Stomach (tissue), 8 donors: ENCODE measurements at regions not wholly inside any gene's neighbourhood (a gene's known extent, or its start where the extent isn't known, plus 50 kb on each side); places are given as distances from the start of the nearest gene placed in this dataset.

ENCODE experiments used
- DNase-seq, 2 donors: peaks; one replicate each; pipeline versions ENCODE4 v3.0.0 to v3.0.0-alpha.2; 2013 to 2019
- H3K27ac ChIP-seq, 5 donors: fragments of 200-600 bp in 4 of 5; sonication (generic) in 4 of 5; one replicate each; pipeline ENCODE4 v1.5.1; 2013 to 2019; ENCODE audit warnings: mild to moderate bottlenecking in 1 of 5, moderate library complexity in 1 of 5
- H3K27me3 ChIP-seq, 3 donors: fragments of 200-600 bp; sonication (generic); one replicate each; pipeline ENCODE4 v1.5.1; 2017 to 2019; ENCODE audit warnings: mixed run types in 1 of 3
- H3K36me3 ChIP-seq, 4 donors: fragments of 200-600 bp; sonication (generic); 1 replicate in 3 of 4; 2 replicates in 1 of 4; pipeline ENCODE4 v1.5.1; 2016 to 2019
- H3K4me1 ChIP-seq, 4 donors: fragments of 200-600 bp; sonication (generic); one replicate each; pipeline ENCODE4 v1.5.1; 2016 to 2019
- H3K4me3 ChIP-seq, 4 donors: fragments of 200-600 bp; sonication (generic) in 3 of 4; one replicate each; pipeline ENCODE4 v1.5.1; 2016 to 2019; ENCODE audit warnings: mild to moderate bottlenecking in 1 of 4
- H3K9me3 ChIP-seq, 4 donors: fragments of 200-600 bp; sonication (generic); one replicate each; pipeline ENCODE4 v1.5.1; 2016 to 2019
- EP300 ChIP-seq: sonication (generic); formaldehyde crosslinking; IDR thresholded peaks from one replicate; pipeline ENCODE4 v1.6.1; 2017; ENCODE audit warnings: antibody characterized with exemption
- POLR2A ChIP-seq, 4 donors: fragments of 450-650 bp; IDR thresholded peaks; one replicate each; pipeline ENCODE4 v1.6.1; 2016; ENCODE audit warnings: antibody characterized with exemption in 4 of 4, control low read depth in 2 of 4, mild to moderate bottlenecking in 1 of 4, moderate library complexity in 1 of 4
- POLR2AphosphoS5 ChIP-seq, 3 donors: sonication (generic); formaldehyde crosslinking; IDR thresholded peaks; one replicate each; pipeline ENCODE4 v1.6.1; 2016; ENCODE audit warnings: antibody characterized with exemption in 3 of 3
- WGBS, 5 donors: extraction: QIAGEN DNeasy Blood & Tissue Kit in 3 of 5; methylation state at CpG; one replicate each; pipeline versions ENCODE4 v1.1.5 to v1.1.7; 2013 to 2018; 5-methylcytosine and 5-hydroxymethylcytosine counted together
- intact Hi-C: fragments of 100-400 bp; cut with DNase I; formaldehyde crosslinking; loops from one replicate; pipeline ENCODE4 v1.15.1; 2023; ENCODE audit warnings: low total_unique reads
- TF ChIP-seq, protein P1 (sequence below), 7 experiments: fragments of 450-650 bp in 4 of 7; fragments of 200-600 bp in 3 of 7; sonication (generic) in 3 of 7; IDR thresholded peaks; one replicate each; pipeline ENCODE4 v1.5.1; 2016 to 2019; ENCODE audit warnings: antibody characterized with exemption in 7 of 7, control low read depth in 2 of 7, mild to moderate bottlenecking in 1 of 7
- donor health status: healthy with polysubstance abuse.
- donor health status: Bipolar disorder and iron deficiency.
- donor health status: healthy.

DNA sequence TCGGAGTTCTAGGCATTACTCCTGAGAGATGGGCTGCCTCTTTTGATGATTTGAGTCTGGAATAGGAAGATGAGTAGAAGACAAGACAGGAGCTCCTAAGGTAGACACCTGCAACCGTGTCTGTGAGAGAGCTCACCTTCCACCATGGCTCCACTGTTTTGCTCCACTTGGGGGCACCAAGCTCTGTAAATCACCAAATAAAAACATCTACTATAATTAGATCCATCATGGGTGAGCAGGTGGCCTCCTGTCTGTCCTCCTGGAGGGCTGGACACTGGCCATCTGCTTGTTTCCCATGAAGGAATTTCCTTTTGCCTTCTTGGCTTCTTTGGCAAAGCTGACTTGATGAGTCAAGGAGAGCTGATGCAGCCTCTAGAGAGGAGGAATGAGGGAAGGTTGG is 179.0 kb downstream of the HAPSTR1 start:
- WGBS, 5 donors, result 66 to 77% (median 67%) methylated on average over 2 of the region's 2 CpGs
- Histone ChIP-seq H3K27ac (no peak overlapping the region), H3K4me1 (no peaks in the 10 kb centered on the region), H3K4me3 (no peak overlapping the region), H3K36me3 (no peaks in the 10 kb centered on the region), H3K9me3 (peaks cover 0 to 5% (median 0%) of the 10 kb centered on the region in 4 donors), H3K27me3 (peaks cover 0 to 5% (median 0%) of the 10 kb centered on the region in 3 donors)
- TF ChIP-seq, protein P1, sequence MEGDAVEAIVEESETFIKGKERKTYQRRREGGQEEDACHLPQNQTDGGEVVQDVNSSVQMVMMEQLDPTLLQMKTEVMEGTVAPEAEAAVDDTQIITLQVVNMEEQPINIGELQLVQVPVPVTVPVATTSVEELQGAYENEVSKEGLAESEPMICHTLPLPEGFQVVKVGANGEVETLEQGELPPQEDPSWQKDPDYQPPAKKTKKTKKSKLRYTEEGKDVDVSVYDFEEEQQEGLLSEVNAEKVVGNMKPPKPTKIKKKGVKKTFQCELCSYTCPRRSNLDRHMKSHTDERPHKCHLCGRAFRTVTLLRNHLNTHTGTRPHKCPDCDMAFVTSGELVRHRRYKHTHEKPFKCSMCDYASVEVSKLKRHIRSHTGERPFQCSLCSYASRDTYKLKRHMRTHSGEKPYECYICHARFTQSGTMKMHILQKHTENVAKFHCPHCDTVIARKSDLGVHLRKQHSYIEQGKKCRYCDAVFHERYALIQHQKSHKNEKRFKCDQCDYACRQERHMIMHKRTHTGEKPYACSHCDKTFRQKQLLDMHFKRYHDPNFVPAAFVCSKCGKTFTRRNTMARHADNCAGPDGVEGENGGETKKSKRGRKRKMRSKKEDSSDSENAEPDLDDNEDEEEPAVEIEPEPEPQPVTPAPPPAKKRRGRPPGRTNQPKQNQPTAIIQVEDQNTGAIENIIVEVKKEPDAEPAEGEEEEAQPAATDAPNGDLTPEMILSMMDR (IDR thresholded peaks at IDR 0.05), result no peak
- TF ChIP-seq POLR2AphosphoS5 (IDR thresholded peaks at IDR 0.05) (no peak), POLR2A (IDR thresholded peaks at IDR 0.05) (no peak), EP300 (no peak)
- DNase-seq, result no peak
- intact Hi-C loops, result no loop called here

- intact Hi-C loops, result no loop called here
- TF ChIP-seq EP300 (no peak), POLR2AphosphoS5 (IDR thresholded peaks at IDR 0.05) (no peak), POLR2A (IDR thresholded peaks at IDR 0.05) (no peak)
- TF ChIP-seq, protein P1 (IDR thresholded peaks at IDR 0.05), result no peak
- DNase-seq, result no peak
- peaks cover 0 to 5% (median 0%) of the 10 kb centered on the region in 4 donors for H3K9me3 ChIP-seq
- no peak overlapping the region for H3K4me3 ChIP-seq
- no peaks in the 10 kb centered on the region for H3K4me1 ChIP-seq
- WGBS, 5 donors, result 81 to 97% (median 95%) methylated on average over 1 of the region's 1 CpG
- H3K36me3 ChIP-seq, result no peaks in the 10 kb centered on the region
- no peak overlapping the region for H3K27ac ChIP-seq
- peaks cover 0 to 5% (median 0%) of the 10 kb centered on the region in 3 donors for H3K27me3 ChIP-seq
Observed at GRCh38 chr16:9270941-9271340, 179.5 kb downstream of the HAPSTR1 start.

- Histone ChIP-seq H3K27me3 (peaks cover 0 to 5% (median 0%) of the 10 kb centered on the region in 3 donors), H3K4me1 (no peaks in the 10 kb centered on the region), H3K36me3 (no peaks in the 10 kb centered on the region), H3K4me3 (no peak overlapping the region), H3K9me3 (no peaks in the 10 kb centered on the region), H3K27ac (no peak overlapping the region)
- 59 to 75% (median 71%) methylated on average over 3 of the region's 3 CpGs for WGBS, 5 donors
- TF ChIP-seq, protein P1 (IDR thresholded peaks at IDR 0.05), result no peak
- no peak for TF ChIP-seq POLR2AphosphoS5 (IDR thresholded peaks at IDR 0.05)
- no peak for TF ChIP-seq EP300
- no peak for TF ChIP-seq POLR2A (IDR thresholded peaks at IDR 0.05)
- DNase-seq, result no peak
- intact Hi-C loops, result no loop called here
Observed at GRCh38 chr16:9271841-9272240, 180.4 kb downstream of the HAPSTR1 start.

DNA sequence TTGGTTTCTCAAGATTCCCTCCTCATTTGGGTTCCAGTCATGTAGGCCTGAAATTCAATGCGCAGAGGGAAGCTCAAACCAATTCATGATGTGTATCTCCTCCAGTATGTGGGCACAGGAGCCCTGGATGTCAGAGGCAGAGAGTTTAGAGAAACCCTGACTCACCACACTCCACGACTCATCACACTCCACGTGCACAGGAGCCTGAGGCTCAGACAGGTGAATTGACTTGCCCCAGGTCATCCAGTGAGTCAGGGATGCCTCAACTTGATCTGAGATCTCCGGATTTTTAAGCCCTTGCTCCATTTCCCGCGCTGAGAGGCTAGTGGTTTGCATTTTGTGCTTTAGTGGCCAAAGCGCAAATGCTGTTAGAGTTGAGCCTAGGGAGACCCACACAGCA is 183.9 kb downstream of the HAPSTR1 start:
- H3K4me1 ChIP-seq, result no peaks in the 10 kb centered on the region
- no peaks in the 10 kb centered on the region for H3K9me3 ChIP-seq
- no peak overlapping the region for H3K4me3 ChIP-seq
- intact Hi-C loops, result no loop called here
- no peak for DNase-seq
- no peak for TF ChIP-seq EP300
- no peaks in the 10 kb centered on the region for H3K36me3 ChIP-seq
- no peak overlapping the region for H3K27ac ChIP-seq
- WGBS, 5 donors, result 64 to 74% (median 70%) methylated on average over 7 of the region's 7 CpGs
- H3K27me3 ChIP-seq, result peaks cover 0 to 5% (median 0%) of the 10 kb centered on the region in 3 donors

DNA sequence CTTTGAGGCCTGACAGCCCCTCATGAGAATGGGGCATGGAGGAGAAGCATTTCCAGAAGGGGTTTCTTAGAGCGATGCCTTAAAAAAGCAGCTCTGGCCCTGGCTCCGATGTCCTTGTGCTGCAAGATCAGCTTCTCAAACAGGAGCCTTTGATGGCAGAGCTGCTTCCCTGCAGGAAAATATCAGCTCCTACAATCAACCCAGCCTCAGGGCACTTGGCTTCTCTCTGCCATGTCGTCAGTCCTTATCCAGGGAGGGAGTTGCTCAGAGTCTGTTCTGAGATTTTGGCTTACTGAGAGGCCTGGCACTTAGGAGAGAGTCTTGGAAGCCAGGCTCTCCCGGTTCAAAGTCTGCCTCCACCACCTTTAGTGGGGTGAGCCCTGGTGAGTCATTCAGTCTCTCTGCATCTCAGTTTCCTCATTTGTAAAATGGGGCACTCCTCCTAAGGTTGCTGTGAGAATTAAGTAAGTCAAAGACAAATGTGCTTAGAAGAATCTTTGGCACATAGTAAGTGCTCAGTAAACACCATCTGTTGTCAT is 184.4 kb downstream of the HAPSTR1 start:
- intact Hi-C loops, result no loop called here
- no peaks in the 10 kb centered on the region for H3K9me3 ChIP-seq
- H3K27me3 ChIP-seq, result no peaks in the 10 kb centered on the region
- H3K4me3 ChIP-seq, result no peak overlapping the region
- 58 to 79% (median 76%) methylated on average over 3 to 4 of the region's 4 CpGs for WGBS, 5 donors
- no peak for DNase-seq
- H3K4me1 ChIP-seq, result no peaks in the 10 kb centered on the region
- TF ChIP-seq EP300, result no peak
- TF ChIP-seq, protein P1 (IDR thresholded peaks at IDR 0.05), result no peak
- TF ChIP-seq POLR2AphosphoS5 (IDR thresholded peaks at IDR 0.05), result no peak
- no peak for TF ChIP-seq POLR2A (IDR thresholded peaks at IDR 0.05)
- H3K36me3 ChIP-seq, result no peaks in the 10 kb centered on the region
- no peak overlapping the region for H3K27ac ChIP-seq
